GM23338 (cell line): ENCODE measurements at regions not wholly inside any gene's neighbourhood (a gene's known extent, or its start where the extent isn't known, plus 50 kb on each side); places are given as distances from the start of the nearest gene placed in this dataset.

Source experiments
- ATAC-seq: fragments of 200-7000 bp; cut with Tn5 transposase; 3 replicates; pipeline ENCODE4 v1.9.1; 2020
- DNase-seq: peaks from one replicate; pipeline ENCODE4 v3.0.0-alpha.2; 2015; ENCODE audit warnings: low spot score
- H2AFZ ChIP-seq: fragments of 200-600 bp; sonication (generic); 2 replicates; pipeline ENCODE4 v1.8.0; 2016; ENCODE audit warnings: antibody characterized with exemption, mild to moderate bottlenecking, moderate library complexity
- H3F3A ChIP-seq: fragments of 200-600 bp; sonication (generic); replicated peaks from 2 replicates; pipeline ENCODE4 v1.8.0; 2017; ENCODE audit warnings: antibody characterized with exemption, mixed run types, low read depth
- H3K27ac ChIP-seq: fragments of 200-600 bp; sonication (generic); 2 replicates; pipeline ENCODE4 v1.6.1; 2016; ENCODE audit warnings: low read depth
- H3K27me3 ChIP-seq: fragments of 200-600 bp; sonication (generic); 2 replicates; pipeline ENCODE4 v1.8.0; 2016; ENCODE audit warnings: mild to moderate bottlenecking, mixed run types, moderate library complexity; ENCODE audit not compliant: insufficient read depth
- H3K36me3 ChIP-seq: fragments of 200-600 bp; sonication (generic); 2 replicates; pipeline ENCODE4 v1.8.0; 2016; ENCODE audit warnings: mild to moderate bottlenecking; ENCODE audit not compliant: insufficient read depth
- H3K4me1 ChIP-seq: fragments of 200-600 bp; sonication (generic); 2 replicates; pipeline ENCODE4 v1.8.0; 2016; ENCODE audit warnings: mild to moderate bottlenecking, moderate library complexity; ENCODE audit not compliant: insufficient read depth
- H3K4me2 ChIP-seq: fragments of 200-600 bp; sonication (generic); 2 replicates; pipeline ENCODE4 v1.7.1; 2017; ENCODE audit warnings: mixed run types
- H3K4me3 ChIP-seq: fragments of 200-600 bp; sonication (generic); 2 replicates; pipeline ENCODE4 v1.6.1; 2016; ENCODE audit warnings: mixed run types
- H3K79me2 ChIP-seq: fragments of 200-600 bp; sonication (generic); replicated peaks from 2 replicates; pipeline ENCODE4 v1.8.0; 2017; ENCODE audit warnings: mild to moderate bottlenecking; ENCODE audit not compliant: insufficient read depth
- H3K9me2 ChIP-seq: fragments of 200-600 bp; sonication (generic); 2 replicates; pipeline ENCODE4 v1.8.0; 2017; ENCODE audit not compliant: insufficient read depth
- H4K20me1 ChIP-seq: fragments of 200-600 bp; sonication (generic); replicated peaks from 2 replicates; pipeline ENCODE4 v1.8.0; 2017; ENCODE audit warnings: mild to moderate bottlenecking; ENCODE audit not compliant: insufficient read depth
- H3K27ac Mint-ChIP-seq: 2 replicates; pipeline ENCODE4 v1.8.0; 2020; ENCODE audit warnings: inconsistent platforms, mild to moderate bottlenecking, moderate library complexity, mixed read lengths
- H3K27me3 Mint-ChIP-seq: 3 replicates; pipeline ENCODE4 v1.8.0; 2022; ENCODE audit warnings: low read depth, mild to moderate bottlenecking, moderate library complexity, mixed read lengths, inconsistent platforms; ENCODE audit not compliant: insufficient read depth, poor library complexity
- H3K36me3 Mint-ChIP-seq: 3 replicates; pipeline ENCODE4 v1.8.0; 2021; ENCODE audit warnings: low read depth, mild to moderate bottlenecking, inconsistent platforms, moderate library complexity, mixed read lengths
- H3K4me1 Mint-ChIP-seq: 3 replicates; pipeline ENCODE4 v1.8.0; 2020; ENCODE audit warnings: mild to moderate bottlenecking, inconsistent platforms, mixed read lengths
- H3K4me3 Mint-ChIP-seq: 3 replicates; pipeline ENCODE4 v1.8.0; 2021; ENCODE audit warnings: moderate library complexity, mild to moderate bottlenecking, inconsistent platforms, mixed read lengths
- H3K9me3 Mint-ChIP-seq: 3 replicates; pipeline ENCODE4 v1.8.0; 2020; ENCODE audit warnings: moderate library complexity, mild to moderate bottlenecking, inconsistent platforms, mixed read lengths
- EZH2 ChIP-seq: fragments of 200-600 bp; sonication (generic); IDR thresholded peaks from one replicate; pipeline ENCODE4 v1.8.0; 2017; ENCODE audit warnings: antibody characterized with exemption, mild to moderate bottlenecking, low read depth; ENCODE audit not compliant: unreplicated experiment
- JUNB ChIP-seq: IDR thresholded peaks from one replicate; pipeline ENCODE4 v1.6.1; 2016; ENCODE audit warnings: antibody characterized with exemption; ENCODE audit not compliant: unreplicated experiment
- NANOG ChIP-seq: IDR thresholded peaks from 2 replicates; pipeline ENCODE4 v1.6.1; 2016; ENCODE audit warnings: antibody characterized with exemption, borderline replicate concordance
- POLR2AphosphoS5 ChIP-seq: IDR thresholded peaks from 2 replicates; pipeline ENCODE4 v1.6.1; 2016; ENCODE audit warnings: antibody characterized with exemption, low read depth
- ZNF114 ChIP-seq: fragments of 250-450 bp; sonication (Bioruptor Pico); IDR thresholded peaks from 2 replicates; pipeline ENCODE4 v1.5.0; 2020; ENCODE audit warnings: mild to moderate bottlenecking, moderate library complexity
- ZNF331 ChIP-seq: fragments of 250-450 bp; sonication (Bioruptor Pico); IDR thresholded peaks from 2 replicates; pipeline ENCODE4 v1.5.0; 2020; ENCODE audit warnings: low read depth, mild to moderate bottlenecking, moderate library complexity
- TF ChIP-seq, protein P1 (sequence below): IDR thresholded peaks from 2 replicates; pipeline ENCODE4 v1.6.1; 2016; ENCODE audit warnings: antibody characterized with exemption
- TF ChIP-seq, protein P2 (sequence below), 2 experiments: fragments of 200-600 bp in 1 of 2; sonication (generic) in 1 of 2; conservative IDR thresholded peaks; 2 replicates each; pipeline versions ENCODE4 v1.5.1 to v1.6.1; 2016 to 2017; ENCODE audit warnings: antibody characterized with exemption in 2 of 2, low read depth in 2 of 2, mild to moderate bottlenecking in 2 of 2, moderate library complexity in 1 of 2
- TF ChIP-seq, protein P3 (sequence below): IDR thresholded peaks from one replicate; pipeline ENCODE4 v1.6.1; 2018; ENCODE audit warnings: antibody characterized with exemption; ENCODE audit not compliant: unreplicated experiment
- TF ChIP-seq, protein P4 (sequence below): fragments of 250-450 bp; sonication (Bioruptor Pico); IDR thresholded peaks from 2 replicates; pipeline ENCODE4 v1.5.0; 2020; ENCODE audit warnings: mild to moderate bottlenecking, moderate library complexity

DNA sequence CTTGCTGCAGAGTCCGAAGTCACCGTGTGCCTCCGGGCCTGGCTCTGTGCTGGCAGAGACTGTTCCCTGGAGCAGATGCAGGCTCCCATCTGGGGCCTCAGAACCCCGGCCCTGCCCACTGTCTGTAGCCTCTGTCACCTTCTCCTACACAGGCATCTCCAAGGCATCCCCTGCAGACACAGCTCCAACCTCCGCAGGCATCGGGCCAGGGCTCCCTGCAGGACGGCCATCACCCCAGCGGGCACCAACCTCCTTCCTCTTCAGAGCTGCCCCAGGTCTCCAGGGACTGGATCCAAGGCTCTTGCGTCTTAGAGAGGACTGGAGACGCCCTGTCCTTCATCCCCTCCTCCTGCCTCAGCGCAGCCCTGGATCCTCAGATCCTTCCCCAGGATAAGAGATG is 69.9 kb upstream of the MYL10 start:
- Histone ChIP-seq H3K27me3 (no peaks in the 10 kb centered on the region), H4K20me1 (no peaks in the 10 kb centered on the region), H2AFZ (no peak overlapping the region), H3K36me3 (no peaks in the 10 kb centered on the region), H3F3A (no peaks in the 10 kb centered on the region), H3K27ac (no peak overlapping the region), H3K4me3 (no peak overlapping the region), H3K9me2 (no peaks in the 10 kb centered on the region), H3K79me2 (no peaks in the 10 kb centered on the region), H3K4me1 (no peaks in the 10 kb centered on the region), H3K4me2 (no peak overlapping the region)
- Mint-ChIP-seq H3K4me1 (peaks cover 5% of the 10 kb centered on the region), H3K4me3 (no peak overlapping the region), H3K9me3 (no peaks in the 10 kb centered on the region; the same call in 2 of the 3 replicates), H3K36me3 (no peaks in the 10 kb centered on the region), H3K27ac (no peak overlapping the region), H3K27me3 (peaks cover 9% of the 10 kb centered on the region)
- TF ChIP-seq NANOG: no peak
- TF ChIP-seq, protein P1, sequence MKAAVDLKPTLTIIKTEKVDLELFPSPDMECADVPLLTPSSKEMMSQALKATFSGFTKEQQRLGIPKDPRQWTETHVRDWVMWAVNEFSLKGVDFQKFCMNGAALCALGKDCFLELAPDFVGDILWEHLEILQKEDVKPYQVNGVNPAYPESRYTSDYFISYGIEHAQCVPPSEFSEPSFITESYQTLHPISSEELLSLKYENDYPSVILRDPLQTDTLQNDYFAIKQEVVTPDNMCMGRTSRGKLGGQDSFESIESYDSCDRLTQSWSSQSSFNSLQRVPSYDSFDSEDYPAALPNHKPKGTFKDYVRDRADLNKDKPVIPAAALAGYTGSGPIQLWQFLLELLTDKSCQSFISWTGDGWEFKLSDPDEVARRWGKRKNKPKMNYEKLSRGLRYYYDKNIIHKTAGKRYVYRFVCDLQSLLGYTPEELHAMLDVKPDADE: no peak
- no peak for TF ChIP-seq ZNF114
- TF ChIP-seq, protein P2, sequence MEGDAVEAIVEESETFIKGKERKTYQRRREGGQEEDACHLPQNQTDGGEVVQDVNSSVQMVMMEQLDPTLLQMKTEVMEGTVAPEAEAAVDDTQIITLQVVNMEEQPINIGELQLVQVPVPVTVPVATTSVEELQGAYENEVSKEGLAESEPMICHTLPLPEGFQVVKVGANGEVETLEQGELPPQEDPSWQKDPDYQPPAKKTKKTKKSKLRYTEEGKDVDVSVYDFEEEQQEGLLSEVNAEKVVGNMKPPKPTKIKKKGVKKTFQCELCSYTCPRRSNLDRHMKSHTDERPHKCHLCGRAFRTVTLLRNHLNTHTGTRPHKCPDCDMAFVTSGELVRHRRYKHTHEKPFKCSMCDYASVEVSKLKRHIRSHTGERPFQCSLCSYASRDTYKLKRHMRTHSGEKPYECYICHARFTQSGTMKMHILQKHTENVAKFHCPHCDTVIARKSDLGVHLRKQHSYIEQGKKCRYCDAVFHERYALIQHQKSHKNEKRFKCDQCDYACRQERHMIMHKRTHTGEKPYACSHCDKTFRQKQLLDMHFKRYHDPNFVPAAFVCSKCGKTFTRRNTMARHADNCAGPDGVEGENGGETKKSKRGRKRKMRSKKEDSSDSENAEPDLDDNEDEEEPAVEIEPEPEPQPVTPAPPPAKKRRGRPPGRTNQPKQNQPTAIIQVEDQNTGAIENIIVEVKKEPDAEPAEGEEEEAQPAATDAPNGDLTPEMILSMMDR (conservative IDR thresholded peaks at IDR 0.05; ENCODE audit: low read depth in 2 of 2): no peak
- TF ChIP-seq, protein P3, sequence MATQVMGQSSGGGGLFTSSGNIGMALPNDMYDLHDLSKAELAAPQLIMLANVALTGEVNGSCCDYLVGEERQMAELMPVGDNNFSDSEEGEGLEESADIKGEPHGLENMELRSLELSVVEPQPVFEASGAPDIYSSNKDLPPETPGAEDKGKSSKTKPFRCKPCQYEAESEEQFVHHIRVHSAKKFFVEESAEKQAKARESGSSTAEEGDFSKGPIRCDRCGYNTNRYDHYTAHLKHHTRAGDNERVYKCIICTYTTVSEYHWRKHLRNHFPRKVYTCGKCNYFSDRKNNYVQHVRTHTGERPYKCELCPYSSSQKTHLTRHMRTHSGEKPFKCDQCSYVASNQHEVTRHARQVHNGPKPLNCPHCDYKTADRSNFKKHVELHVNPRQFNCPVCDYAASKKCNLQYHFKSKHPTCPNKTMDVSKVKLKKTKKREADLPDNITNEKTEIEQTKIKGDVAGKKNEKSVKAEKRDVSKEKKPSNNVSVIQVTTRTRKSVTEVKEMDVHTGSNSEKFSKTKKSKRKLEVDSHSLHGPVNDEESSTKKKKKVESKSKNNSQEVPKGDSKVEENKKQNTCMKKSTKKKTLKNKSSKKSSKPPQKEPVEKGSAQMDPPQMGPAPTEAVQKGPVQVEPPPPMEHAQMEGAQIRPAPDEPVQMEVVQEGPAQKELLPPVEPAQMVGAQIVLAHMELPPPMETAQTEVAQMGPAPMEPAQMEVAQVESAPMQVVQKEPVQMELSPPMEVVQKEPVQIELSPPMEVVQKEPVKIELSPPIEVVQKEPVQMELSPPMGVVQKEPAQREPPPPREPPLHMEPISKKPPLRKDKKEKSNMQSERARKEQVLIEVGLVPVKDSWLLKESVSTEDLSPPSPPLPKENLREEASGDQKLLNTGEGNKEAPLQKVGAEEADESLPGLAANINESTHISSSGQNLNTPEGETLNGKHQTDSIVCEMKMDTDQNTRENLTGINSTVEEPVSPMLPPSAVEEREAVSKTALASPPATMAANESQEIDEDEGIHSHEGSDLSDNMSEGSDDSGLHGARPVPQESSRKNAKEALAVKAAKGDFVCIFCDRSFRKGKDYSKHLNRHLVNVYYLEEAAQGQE: no peak
- no peak for TF ChIP-seq POLR2AphosphoS5
- no peak for TF ChIP-seq EZH2
- TF ChIP-seq, protein P4, sequence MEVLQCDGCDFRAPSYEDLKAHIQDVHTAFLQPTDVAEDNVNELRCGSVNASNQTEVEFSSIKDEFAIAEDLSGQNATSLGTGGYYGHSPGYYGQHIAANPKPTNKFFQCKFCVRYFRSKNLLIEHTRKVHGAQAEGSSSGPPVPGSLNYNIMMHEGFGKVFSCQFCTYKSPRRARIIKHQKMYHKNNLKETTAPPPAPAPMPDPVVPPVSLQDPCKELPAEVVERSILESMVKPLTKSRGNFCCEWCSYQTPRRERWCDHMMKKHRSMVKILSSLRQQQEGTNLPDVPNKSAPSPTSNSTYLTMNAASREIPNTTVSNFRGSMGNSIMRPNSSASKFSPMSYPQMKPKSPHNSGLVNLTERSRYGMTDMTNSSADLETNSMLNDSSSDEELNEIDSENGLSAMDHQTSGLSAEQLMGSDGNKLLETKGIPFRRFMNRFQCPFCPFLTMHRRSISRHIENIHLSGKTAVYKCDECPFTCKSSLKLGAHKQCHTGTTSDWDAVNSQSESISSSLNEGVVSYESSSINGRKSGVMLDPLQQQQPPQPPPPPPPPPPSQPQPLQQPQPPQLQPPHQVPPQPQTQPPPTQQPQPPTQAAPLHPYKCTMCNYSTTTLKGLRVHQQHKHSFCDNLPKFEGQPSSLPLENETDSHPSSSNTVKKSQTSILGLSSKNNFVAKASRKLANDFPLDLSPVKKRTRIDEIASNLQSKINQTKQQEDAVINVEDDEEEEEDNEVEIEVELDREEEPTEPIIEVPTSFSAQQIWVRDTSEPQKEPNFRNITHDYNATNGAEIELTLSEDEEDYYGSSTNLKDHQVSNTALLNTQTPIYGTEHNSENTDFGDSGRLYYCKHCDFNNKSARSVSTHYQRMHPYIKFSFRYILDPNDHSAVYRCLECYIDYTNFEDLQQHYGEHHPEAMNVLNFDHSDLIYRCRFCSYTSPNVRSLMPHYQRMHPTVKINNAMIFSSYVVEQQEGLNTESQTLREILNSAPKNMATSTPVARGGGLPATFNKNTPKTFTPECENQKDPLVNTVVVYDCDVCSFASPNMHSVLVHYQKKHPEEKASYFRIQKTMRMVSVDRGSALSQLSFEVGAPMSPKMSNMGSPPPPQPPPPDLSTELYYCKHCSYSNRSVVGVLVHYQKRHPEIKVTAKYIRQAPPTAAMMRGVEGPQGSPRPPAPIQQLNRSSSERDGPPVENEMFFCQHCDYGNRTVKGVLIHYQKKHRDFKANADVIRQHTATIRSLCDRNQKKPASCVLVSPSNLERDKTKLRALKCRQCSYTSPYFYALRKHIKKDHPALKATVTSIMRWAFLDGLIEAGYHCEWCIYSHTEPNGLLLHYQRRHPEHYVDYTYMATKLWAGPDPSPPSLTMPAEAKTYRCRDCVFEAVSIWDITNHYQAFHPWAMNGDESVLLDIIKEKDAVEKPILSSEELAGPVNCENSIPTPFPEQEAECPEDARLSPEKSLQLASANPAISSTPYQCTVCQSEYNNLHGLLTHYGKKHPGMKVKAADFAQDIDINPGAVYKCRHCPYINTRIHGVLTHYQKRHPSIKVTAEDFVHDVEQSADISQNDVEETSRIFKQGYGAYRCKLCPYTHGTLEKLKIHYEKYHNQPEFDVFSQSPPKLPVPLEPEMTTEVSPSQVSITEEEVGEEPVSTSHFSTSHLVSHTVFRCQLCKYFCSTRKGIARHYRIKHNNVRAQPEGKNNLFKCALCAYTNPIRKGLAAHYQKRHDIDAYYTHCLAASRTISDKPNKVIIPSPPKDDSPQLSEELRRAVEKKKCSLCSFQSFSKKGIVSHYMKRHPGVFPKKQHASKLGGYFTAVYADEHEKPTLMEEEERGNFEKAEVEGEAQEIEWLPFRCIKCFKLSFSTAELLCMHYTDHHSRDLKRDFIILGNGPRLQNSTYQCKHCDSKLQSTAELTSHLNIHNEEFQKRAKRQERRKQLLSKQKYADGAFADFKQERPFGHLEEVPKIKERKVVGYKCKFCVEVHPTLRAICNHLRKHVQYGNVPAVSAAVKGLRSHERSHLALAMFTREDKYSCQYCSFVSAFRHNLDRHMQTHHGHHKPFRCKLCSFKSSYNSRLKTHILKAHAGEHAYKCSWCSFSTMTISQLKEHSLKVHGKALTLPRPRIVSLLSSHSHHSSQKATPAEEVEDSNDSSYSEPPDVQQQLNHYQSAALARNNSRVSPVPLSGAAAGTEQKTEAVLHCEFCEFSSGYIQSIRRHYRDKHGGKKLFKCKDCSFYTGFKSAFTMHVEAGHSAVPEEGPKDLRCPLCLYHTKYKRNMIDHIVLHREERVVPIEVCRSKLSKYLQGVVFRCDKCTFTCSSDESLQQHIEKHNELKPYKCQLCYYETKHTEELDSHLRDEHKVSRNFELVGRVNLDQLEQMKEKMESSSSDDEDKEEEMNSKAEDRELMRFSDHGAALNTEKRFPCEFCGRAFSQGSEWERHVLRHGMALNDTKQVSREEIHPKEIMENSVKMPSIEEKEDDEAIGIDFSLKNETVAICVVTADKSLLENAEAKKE (CRISPR knock-in tag): no peak
- no peak for TF ChIP-seq JUNB
- TF ChIP-seq ZNF331 (CRISPR knock-in tag): no peak
- ATAC-seq (no peak), DNase-seq (no peak)
